PC-9 (cell line): ENCODE measurements at regions not wholly inside any gene's neighbourhood (a gene's known extent, or its start where the extent isn't known, plus 50 kb on each side); places are given as distances from the start of the nearest gene placed in this dataset.

Source experiments
- BruUV-seq: library from RNA; stranded (reverse); fragments of 400-500 nt; replicated peaks from 2 replicates; lab custom pipeline; 2021; lab: Mats Ljungman, UMichigan
- CTCF ChIA-PET: fragments of 300-600 bp; sonication (Branson Sonifier 250); formaldehyde crosslinking; loops from one replicate; lab custom pipeline; 2022; ENCODE audit warnings: antibody characterized with exemption; lab: Charles Lee
- POLR2A ChIA-PET: fragments of 300-600 bp; sonication (Branson Sonifier 250); formaldehyde crosslinking; loops from one replicate; lab custom pipeline; 2022; ENCODE audit warnings: antibody characterized with exemption; ENCODE audit not compliant: unreplicated experiment; lab: Charles Lee
- DNase-seq, 2 experiments: peaks; one replicate each; pipeline versions ENCODE4 v3.0.0 to v3.0.0-alpha.2; 2015 to 2022; ENCODE audit warnings: mixed read lengths in 1 of 2
- H2AFZ ChIP-seq: fragments of 200-600 bp; sonication (generic); 2 replicates; pipeline ENCODE4 v1.8.1; 2017; ENCODE audit warnings: antibody characterized with exemption
- H3F3A ChIP-seq: fragments of 200-600 bp; sonication (generic); 2 replicates; pipeline ENCODE4 v1.8.1; 2017; ENCODE audit warnings: antibody characterized with exemption, mild to moderate bottlenecking, low read depth; ENCODE audit not compliant: insufficient read depth
- H3K27ac ChIP-seq: fragments of 200-600 bp; sonication (generic); 2 replicates; pipeline ENCODE4 v1.6.1; 2016; ENCODE audit warnings: mixed run types
- H3K27me3 ChIP-seq: fragments of 200-600 bp; sonication (generic); 2 replicates; pipeline ENCODE4 v1.6.1; 2016; ENCODE audit warnings: low read depth, mixed run types; ENCODE audit not compliant: insufficient read depth
- H3K36me3 ChIP-seq: fragments of 200-600 bp; sonication (generic); 2 replicates; pipeline ENCODE4 v1.6.1; 2016; ENCODE audit warnings: low read depth, mixed run types
- H3K4me1 ChIP-seq: fragments of 200-600 bp; sonication (generic); replicated peaks from 2 replicates; pipeline ENCODE4 v1.6.1; 2016; ENCODE audit warnings: mixed run types; ENCODE audit not compliant: insufficient read depth
- H3K4me2 ChIP-seq: fragments of 200-600 bp; sonication (generic); 2 replicates; pipeline ENCODE4 v1.6.1; 2017; ENCODE audit warnings: mixed run types
- H3K4me3 ChIP-seq: fragments of 200-600 bp; sonication (generic); 2 replicates; pipeline ENCODE4 v1.6.1; 2016; ENCODE audit warnings: mixed run types
- H3K79me2 ChIP-seq: fragments of 200-600 bp; sonication (generic); 2 replicates; pipeline ENCODE4 v1.6.1; 2017; ENCODE audit warnings: low read depth, mixed run types
- H3K9me2 ChIP-seq: fragments of 200-600 bp; sonication (generic); 2 replicates; pipeline ENCODE4 v1.8.1; 2017; ENCODE audit warnings: mild to moderate bottlenecking; ENCODE audit not compliant: insufficient read depth
- H3K9me3 ChIP-seq: fragments of 200-600 bp; sonication (generic); 2 replicates; pipeline ENCODE4 v1.8.1; 2016; ENCODE audit warnings: low read depth; ENCODE audit not compliant: insufficient read depth
- H4K20me1 ChIP-seq: fragments of 200-600 bp; sonication (generic); 2 replicates; pipeline ENCODE4 v1.8.1; 2017; ENCODE audit not compliant: insufficient read depth
- CTCF ChIP-seq: fragments of 200-600 bp; sonication (generic); conservative IDR thresholded peaks from 2 replicates; pipeline ENCODE4 v1.6.1; 2017; ENCODE audit warnings: mixed run types, antibody characterized with exemption, mild to moderate bottlenecking, moderate library complexity
- EZH2 ChIP-seq: fragments of 200-600 bp; sonication (generic); IDR thresholded peaks from 2 replicates; pipeline ENCODE4 v1.8.0; 2017; ENCODE audit warnings: antibody characterized with exemption, low read depth
- intact Hi-C: fragments of 100-400 bp; cut with micrococcal nuclease; formaldehyde crosslinking; loops from one replicate; pipeline ENCODE4 v1.10.0; 2022; ENCODE audit not compliant: unreplicated experiment

- no peak for DNase-seq
- no peak overlapping the region for H3K27ac ChIP-seq
- no peak overlapping the region for H3K4me3 ChIP-seq
- no peak overlapping the region for H3K4me2 ChIP-seq
- TF ChIP-seq CTCF (no peak), EZH2 (no peak)
- H3K9me2 ChIP-seq, result 0 out of 2 replicates have a peak, but pooled peaks cover 3% of the 10 kb centered on the region
- ChIA-PET CTCF (no interaction called here), POLR2A (no interaction called here)
- no peaks in the 10 kb centered on the region for H4K20me1 ChIP-seq
- H3F3A ChIP-seq, result no peaks in the 10 kb centered on the region
- no peaks in the 10 kb centered on the region for H3K27me3 ChIP-seq
- no peaks in the 10 kb centered on the region for H3K79me2 ChIP-seq
- intact Hi-C loops, result no loop called here
- no peaks in the 10 kb centered on the region for H3K36me3 ChIP-seq
- BruUV-seq, result no TSS peak
- H2AFZ ChIP-seq, result no peak overlapping the region
- H3K9me3 ChIP-seq, result peaks cover 72% of the 10 kb centered on the region
- H3K4me1 ChIP-seq, result no peaks in the 10 kb centered on the region
Measured at GRCh38 chr19:22472180-22472637, 50.1 kb upstream of the ZNF98 start.
